SJSA1 (cell line): ENCODE measurements at regions not wholly inside any gene's neighbourhood (a gene's known extent, or its start where the extent isn't known, plus 50 kb on each side); places are given as distances from the start of the nearest gene placed in this dataset.

Experiments
- DNase-seq, 2 experiments: peaks; one replicate each; pipeline ENCODE4 v3.0.0-alpha.2; 2015 to 2020; ENCODE audit warnings: low spot score in 2 of 2, low read depth in 1 of 2
- H3K27ac ChIP-seq: fragments of 250-450 bp; sonication (Bioruptor Pico); 2 replicates; pipeline ENCODE4 v1.5.1; 2020; ENCODE audit warnings: mild to moderate bottlenecking, moderate library complexity
- H3K27me3 ChIP-seq: fragments of 250-450 bp; sonication (Bioruptor Pico); replicated peaks from 2 replicates; pipeline ENCODE4 v1.5.1; 2020; ENCODE audit warnings: mild to moderate bottlenecking, moderate library complexity
- H3K36me3 ChIP-seq: fragments of 250-450 bp; sonication (Bioruptor Pico); 2 replicates; pipeline ENCODE4 v1.5.1; 2020; ENCODE audit warnings: mild to moderate bottlenecking
- H3K4me1 ChIP-seq: fragments of 250-450 bp; sonication (Bioruptor Pico); replicated peaks from 2 replicates; pipeline ENCODE4 v1.6.1; 2021; ENCODE audit warnings: mild to moderate bottlenecking
- H3K4me3 ChIP-seq: fragments of 250-450 bp; sonication (Bioruptor Pico); 2 replicates; pipeline ENCODE4 v1.5.1; 2020; ENCODE audit warnings: mild to moderate bottlenecking
- H3K9me3 ChIP-seq: fragments of 250-450 bp; sonication (Bioruptor Pico); replicated peaks from 2 replicates; pipeline ENCODE4 v1.5.1; 2020; ENCODE audit warnings: mild to moderate bottlenecking

GRCh38 chr4:97153042-97153441, 990.2 kb downstream of the STPG2 start:
- Histone ChIP-seq H3K9me3 (peaks cover 4% of the 10 kb centered on the region; the same call in 1 of the 2 replicates), H3K4me1 (no peaks in the 10 kb centered on the region), H3K36me3 (no peaks in the 10 kb centered on the region), H3K27me3 (no peaks in the 10 kb centered on the region), H3K27ac (no peak overlapping the region), H3K4me3 (no peak overlapping the region)
- no peak for DNase-seq

GRCh38 chr4:97159625-97160024, 983.7 kb downstream of the STPG2 start:
- no peak overlapping the region for H3K27ac ChIP-seq
- no peak overlapping the region for H3K4me3 ChIP-seq
- H3K36me3 ChIP-seq = no peaks in the 10 kb centered on the region
- no peaks in the 10 kb centered on the region for H3K4me1 ChIP-seq
- DNase-seq = no peak
- no peaks in the 10 kb centered on the region for H3K27me3 ChIP-seq
- H3K9me3 ChIP-seq = no peaks in the 10 kb centered on the region; the same call in 1 of the 2 replicates

- H3K9me3 ChIP-seq = 0 out of 2 replicates have a peak, but pooled peaks cover 4% of the 10 kb centered on the region
- H3K36me3 ChIP-seq = no peaks in the 10 kb centered on the region
- H3K4me3 ChIP-seq = no peak overlapping the region
- H3K4me1 ChIP-seq = no peaks in the 10 kb centered on the region
- H3K27me3 ChIP-seq = no peaks in the 10 kb centered on the region
- DNase-seq = no peak
- H3K27ac ChIP-seq = no peak overlapping the region
Observed at GRCh38 chr4:97185233-97185632, 958.0 kb downstream of the STPG2 start.

GRCh38 chr4:97197106-97197505, 946.2 kb downstream of the STPG2 start:
- H3K27me3 ChIP-seq = no peaks in the 10 kb centered on the region
- H3K4me1 ChIP-seq = no peaks in the 10 kb centered on the region
- H3K27ac ChIP-seq = no peak overlapping the region
- no peaks in the 10 kb centered on the region for H3K36me3 ChIP-seq
- H3K9me3 ChIP-seq = no peaks in the 10 kb centered on the region; the same call in 1 of the 2 replicates
- no peak for DNase-seq
- H3K4me3 ChIP-seq = no peak overlapping the region

GRCh38 chr4:97208749-97209148, 934.5 kb downstream of the STPG2 start:
- H3K36me3 ChIP-seq = no peaks in the 10 kb centered on the region
- no peak for DNase-seq
- no peak overlapping the region for H3K4me3 ChIP-seq
- H3K27me3 ChIP-seq = no peaks in the 10 kb centered on the region
- no peak overlapping the region for H3K27ac ChIP-seq
- H3K9me3 ChIP-seq = 0 out of 2 replicates have a peak, but pooled peaks cover 4% of the 10 kb centered on the region
- no peaks in the 10 kb centered on the region for H3K4me1 ChIP-seq

- Histone ChIP-seq H3K9me3 (no peaks in the 10 kb centered on the region), H3K27ac (no peak overlapping the region), H3K27me3 (no peaks in the 10 kb centered on the region), H3K4me1 (no peaks in the 10 kb centered on the region), H3K4me3 (no peak overlapping the region), H3K36me3 (no peaks in the 10 kb centered on the region)
- DNase-seq = no peak
Observed at GRCh38 chr4:97215409-97215941, 927.8 kb downstream of the STPG2 start.

- H3K27me3 ChIP-seq = no peaks in the 10 kb centered on the region
- no peak for DNase-seq
- H3K36me3 ChIP-seq = no peaks in the 10 kb centered on the region
- no peaks in the 10 kb centered on the region for H3K9me3 ChIP-seq
- H3K27ac ChIP-seq = no peak overlapping the region
- no peaks in the 10 kb centered on the region for H3K4me1 ChIP-seq
- H3K4me3 ChIP-seq = no peak overlapping the region
Observed at GRCh38 chr4:97216046-97216445, 927.2 kb downstream of the STPG2 start.

- no peaks in the 10 kb centered on the region for H3K27me3 ChIP-seq
- no peaks in the 10 kb centered on the region for H3K4me1 ChIP-seq
- H3K27ac ChIP-seq = no peak overlapping the region
- DNase-seq = no peak
- no peaks in the 10 kb centered on the region for H3K36me3 ChIP-seq
- H3K9me3 ChIP-seq = no peaks in the 10 kb centered on the region
- no peak overlapping the region for H3K4me3 ChIP-seq
Observed at GRCh38 chr4:97235521-97235920, 907.8 kb downstream of the STPG2 start.

- H3K27ac ChIP-seq = no peak overlapping the region
- DNase-seq = no peak
- no peaks in the 10 kb centered on the region for H3K36me3 ChIP-seq
- no peaks in the 10 kb centered on the region for H3K27me3 ChIP-seq
- H3K4me1 ChIP-seq = no peaks in the 10 kb centered on the region
- H3K9me3 ChIP-seq = no peaks in the 10 kb centered on the region
- H3K4me3 ChIP-seq = no peak overlapping the region
Observed at GRCh38 chr4:97238956-97239666, 904.2 kb downstream of the STPG2 start.

- H3K4me3 ChIP-seq = no peak overlapping the region
- DNase-seq = no peak
- H3K4me1 ChIP-seq = no peaks in the 10 kb centered on the region
- no peaks in the 10 kb centered on the region for H3K27me3 ChIP-seq
- no peak overlapping the region for H3K27ac ChIP-seq
- no peaks in the 10 kb centered on the region for H3K36me3 ChIP-seq
- no peaks in the 10 kb centered on the region for H3K9me3 ChIP-seq
Observed at GRCh38 chr4:97239667-97239997, 903.6 kb downstream of the STPG2 start.

GRCh38 chr4:97252615-97253154, 890.6 kb downstream of the STPG2 start:
- Histone ChIP-seq H3K36me3 (no peaks in the 10 kb centered on the region), H3K9me3 (0 out of 2 replicates have a peak, but pooled peaks cover 5% of the 10 kb centered on the region), H3K4me3 (no peak overlapping the region), H3K27me3 (no peaks in the 10 kb centered on the region), H3K27ac (no peak overlapping the region), H3K4me1 (no peaks in the 10 kb centered on the region)
- DNase-seq = no peak

- H3K4me1 ChIP-seq = no peaks in the 10 kb centered on the region
- DNase-seq = no peak
- no peak overlapping the region for H3K4me3 ChIP-seq
- no peaks in the 10 kb centered on the region for H3K36me3 ChIP-seq
- H3K9me3 ChIP-seq = no peaks in the 10 kb centered on the region
- no peak overlapping the region for H3K27ac ChIP-seq
- no peaks in the 10 kb centered on the region for H3K27me3 ChIP-seq
Observed at GRCh38 chr4:97262769-97263168, 880.5 kb downstream of the STPG2 start.

- DNase-seq = no peak
- Histone ChIP-seq H3K27me3 (no peaks in the 10 kb centered on the region), H3K4me3 (no peak overlapping the region), H3K9me3 (no peaks in the 10 kb centered on the region), H3K36me3 (no peaks in the 10 kb centered on the region), H3K27ac (no peak overlapping the region), H3K4me1 (no peaks in the 10 kb centered on the region)
Observed at GRCh38 chr4:97270051-97270450, 873.2 kb downstream of the STPG2 start.

GRCh38 chr4:97279391-97279790, 863.9 kb downstream of the STPG2 start:
- no peak overlapping the region for H3K27ac ChIP-seq
- H3K4me1 ChIP-seq = no peaks in the 10 kb centered on the region
- DNase-seq = no peak
- H3K36me3 ChIP-seq = no peaks in the 10 kb centered on the region
- no peak overlapping the region for H3K4me3 ChIP-seq
- peaks cover 2% of the 10 kb centered on the region; the same call in 1 of the 2 replicates for H3K9me3 ChIP-seq
- no peaks in the 10 kb centered on the region for H3K27me3 ChIP-seq
